DND-41 (cell line): ENCODE measurements at regions not wholly inside any gene's neighbourhood (a gene's known extent, or its start where the extent isn't known, plus 50 kb on each side); places are given as distances from the start of the nearest gene placed in this dataset.

Source experiments
- ATAC-seq: fragments of 200-7000 bp; cut with Tn5 transposase; 3 replicates; pipeline ENCODE4 v1.9.1; 2021; ENCODE audit warnings: low read depth; ENCODE audit not compliant: insufficient read depth
- DNase-seq: peaks from one replicate; pipeline ENCODE4 v3.0.0-alpha.2; 2020
- H2AFZ ChIP-seq: 2 replicates; pipeline ENCODE4 v1.6.0; 2012; ENCODE audit warnings: low read depth, low read length
- H3K27ac ChIP-seq: 2 replicates; pipeline ENCODE4 v1.5.1; 2012; ENCODE audit warnings: low read length, inconsistent platforms
- H3K27me3 ChIP-seq: fragments of 200-600 bp; sonication (generic); 2 replicates; pipeline ENCODE4 v1.6.0; 2012; ENCODE audit warnings: low read length, mild to moderate bottlenecking, inconsistent platforms; ENCODE audit not compliant: insufficient read depth, poor library complexity
- H3K36me3 ChIP-seq: 2 replicates; pipeline ENCODE4 v1.5.1; 2012; ENCODE audit warnings: low read length, inconsistent platforms; ENCODE audit not compliant: insufficient read depth
- H3K4me1 ChIP-seq: 2 replicates; pipeline ENCODE4 v1.5.1; 2012; ENCODE audit warnings: mild to moderate bottlenecking, low read length; ENCODE audit not compliant: insufficient read depth
- H3K4me2 ChIP-seq: 2 replicates; pipeline ENCODE4 v1.6.0; 2012; ENCODE audit warnings: mild to moderate bottlenecking, moderate library complexity, low read length, inconsistent platforms; ENCODE audit not compliant: insufficient read depth
- H3K4me3 ChIP-seq, 2 experiments: fragments of 200-600 bp in 1 of 2; shearing (Covaris generic) in 1 of 2; 2 replicates each; pipeline ENCODE4 v1.5.1; 2012 to 2016; ENCODE audit warnings: inconsistent platforms in 2 of 2, low read length in 2 of 2, mild to moderate bottlenecking in 2 of 2, low read depth in 1 of 2, moderate library complexity in 1 of 2
- H3K79me2 ChIP-seq: 2 replicates; pipeline ENCODE4 v1.6.0; 2012; ENCODE audit warnings: low read length, inconsistent platforms; ENCODE audit not compliant: insufficient read depth
- H3K9ac ChIP-seq: 2 replicates; pipeline ENCODE4 v1.6.0; 2012; ENCODE audit warnings: low read depth, mild to moderate bottlenecking, inconsistent platforms, low read length, moderate library complexity
- H3K9me3 ChIP-seq: 2 replicates; pipeline ENCODE4 v1.5.1; 2012; ENCODE audit warnings: low read length, moderate library complexity, mild to moderate bottlenecking, inconsistent platforms; ENCODE audit not compliant: insufficient read depth, severe bottlenecking
- H4K20me1 ChIP-seq: 2 replicates; pipeline ENCODE4 v1.6.0; 2012; ENCODE audit warnings: low read length; ENCODE audit not compliant: insufficient read depth
- EZH2 ChIP-seq: IDR thresholded peaks from 3 replicates; pipeline ENCODE4 v1.6.1; 2012; ENCODE audit warnings: borderline replicate concordance, low read depth, mild to moderate bottlenecking, moderate library complexity, low read length, inconsistent platforms; ENCODE audit not compliant: severe bottlenecking
- TF ChIP-seq, protein P1 (sequence below): IDR thresholded peaks from 2 replicates; pipeline ENCODE4 v1.5.1; 2012; ENCODE audit warnings: borderline replicate concordance, low read length, moderate library complexity, mild to moderate bottlenecking; ENCODE audit not compliant: poor library complexity, severe bottlenecking; ENCODE audit errors: extremely low read depth

DNA sequence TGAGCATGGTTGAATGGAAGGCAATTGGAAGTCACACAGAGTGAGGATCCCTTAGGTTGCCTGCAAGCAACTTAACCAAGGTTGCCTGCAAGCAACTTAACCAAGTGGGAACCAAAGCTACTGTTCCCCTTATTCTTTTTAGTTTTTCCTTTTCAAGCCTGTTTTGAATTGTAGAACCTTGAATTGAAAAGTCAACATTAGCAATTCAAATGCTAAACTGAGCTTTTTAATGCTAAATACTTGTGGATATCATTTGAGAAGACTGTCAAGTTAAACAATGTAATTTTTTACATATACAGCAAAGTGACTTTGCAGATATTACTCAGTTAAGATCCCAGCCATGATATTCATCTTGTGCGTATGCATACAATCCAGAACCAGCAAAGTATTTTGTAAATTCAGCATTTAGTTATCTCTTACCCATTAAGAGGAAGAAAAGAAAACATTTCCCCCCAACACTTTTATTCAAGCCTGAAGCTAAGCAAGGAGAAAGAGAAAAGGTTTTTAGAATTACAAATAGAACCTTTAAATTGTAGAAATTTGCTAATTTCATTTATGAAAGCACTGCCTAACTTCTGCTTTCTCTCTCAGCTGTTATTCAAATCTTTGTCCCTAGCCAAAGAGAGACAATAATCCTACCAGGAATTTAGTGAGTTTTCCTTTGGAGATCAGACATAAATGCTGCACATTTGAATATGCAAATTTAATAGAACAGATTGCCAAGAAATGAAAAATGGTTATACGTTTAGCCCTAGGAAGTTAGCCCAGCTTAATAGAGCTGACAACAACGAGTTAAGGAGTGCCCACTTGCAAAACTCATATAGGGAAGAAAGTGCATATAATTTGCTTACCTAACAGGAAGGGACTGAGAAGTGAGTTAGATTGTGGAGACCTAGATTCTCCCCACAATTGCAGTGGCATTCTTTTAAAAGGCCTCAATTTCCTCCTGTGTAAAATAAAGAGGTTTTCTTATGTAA is 643.2 kb upstream of the PIK3C3 start:
- Histone ChIP-seq H3K27ac (no peak overlapping the region), H3K9me3 (no peaks in the 10 kb centered on the region), H3K79me2 (no peaks in the 10 kb centered on the region), H3K9ac (no peak overlapping the region), H4K20me1 (no peaks in the 10 kb centered on the region), H3K4me1 (no peaks in the 10 kb centered on the region), H3K36me3 (no peaks in the 10 kb centered on the region), H2AFZ (no peak overlapping the region), H3K27me3 (no peaks in the 10 kb centered on the region), H3K4me2 (no peak overlapping the region), H3K4me3 (no peak overlapping the region)
- no peak for TF ChIP-seq EZH2
- TF ChIP-seq, protein P1, sequence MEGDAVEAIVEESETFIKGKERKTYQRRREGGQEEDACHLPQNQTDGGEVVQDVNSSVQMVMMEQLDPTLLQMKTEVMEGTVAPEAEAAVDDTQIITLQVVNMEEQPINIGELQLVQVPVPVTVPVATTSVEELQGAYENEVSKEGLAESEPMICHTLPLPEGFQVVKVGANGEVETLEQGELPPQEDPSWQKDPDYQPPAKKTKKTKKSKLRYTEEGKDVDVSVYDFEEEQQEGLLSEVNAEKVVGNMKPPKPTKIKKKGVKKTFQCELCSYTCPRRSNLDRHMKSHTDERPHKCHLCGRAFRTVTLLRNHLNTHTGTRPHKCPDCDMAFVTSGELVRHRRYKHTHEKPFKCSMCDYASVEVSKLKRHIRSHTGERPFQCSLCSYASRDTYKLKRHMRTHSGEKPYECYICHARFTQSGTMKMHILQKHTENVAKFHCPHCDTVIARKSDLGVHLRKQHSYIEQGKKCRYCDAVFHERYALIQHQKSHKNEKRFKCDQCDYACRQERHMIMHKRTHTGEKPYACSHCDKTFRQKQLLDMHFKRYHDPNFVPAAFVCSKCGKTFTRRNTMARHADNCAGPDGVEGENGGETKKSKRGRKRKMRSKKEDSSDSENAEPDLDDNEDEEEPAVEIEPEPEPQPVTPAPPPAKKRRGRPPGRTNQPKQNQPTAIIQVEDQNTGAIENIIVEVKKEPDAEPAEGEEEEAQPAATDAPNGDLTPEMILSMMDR = no peak
- ATAC-seq (no peak), DNase-seq (no peak)

- Histone ChIP-seq H3K9ac (no peak overlapping the region), H3K4me1 (no peaks in the 10 kb centered on the region), H3K27me3 (no peaks in the 10 kb centered on the region), H3K4me3 (no peak overlapping the region), H4K20me1 (no peaks in the 10 kb centered on the region), H3K79me2 (no peaks in the 10 kb centered on the region), H3K9me3 (no peaks in the 10 kb centered on the region), H2AFZ (no peak overlapping the region), H3K36me3 (no peaks in the 10 kb centered on the region), H3K4me2 (no peak overlapping the region), H3K27ac (no peak overlapping the region)
- DNase-seq (no peak), ATAC-seq (no peak)
- no peak for TF ChIP-seq EZH2
- TF ChIP-seq, protein P1 = no peak
Observed at GRCh38 chr18:41297740-41298139, 657.3 kb upstream of the PIK3C3 start.

- DNase-seq (no peak), ATAC-seq (no peak)
- no peaks in the 10 kb centered on the region for H3K27me3 ChIP-seq
- no peaks in the 10 kb centered on the region for H3K9me3 ChIP-seq
- TF ChIP-seq, protein P1 = no peak
- TF ChIP-seq EZH2 = no peak
- no peaks in the 10 kb centered on the region for H3K36me3 ChIP-seq
- H3K27ac ChIP-seq = no peak overlapping the region
- H3K4me3 ChIP-seq = no peak overlapping the region
- H3K79me2 ChIP-seq = no peaks in the 10 kb centered on the region
- no peaks in the 10 kb centered on the region for H3K4me1 ChIP-seq
- H4K20me1 ChIP-seq = no peaks in the 10 kb centered on the region; the same call in 1 of the 2 replicates
- no peak overlapping the region for H3K9ac ChIP-seq
- no peak overlapping the region for H3K4me2 ChIP-seq
- no peak overlapping the region for H2AFZ ChIP-seq
Observed at GRCh38 chr18:41269294-41269693, 685.7 kb upstream of the PIK3C3 start.
